HL-60 (cell line): ENCODE measurements at regions not wholly inside any gene's neighbourhood (a gene's known extent, or its start where the extent isn't known, plus 50 kb on each side); places are given as distances from the start of the nearest gene placed in this dataset.

Experiments
- DNase-seq, 2 experiments: peaks; one replicate each; pipeline ENCODE4 v3.0.0-alpha.2; 2010 to 2020; ENCODE audit warnings: low read depth in 1 of 2, low spot score in 1 of 2
- H3K27ac ChIP-seq: fragments of 250-450 bp; sonication (Bioruptor Pico); replicated peaks from 2 replicates; pipeline ENCODE4 v1.5.1; 2020; ENCODE audit warnings: mild to moderate bottlenecking, moderate library complexity
- H3K27me3 ChIP-seq: fragments of 250-450 bp; sonication (Bioruptor Pico); 2 replicates; pipeline ENCODE4 v1.5.1; 2021; ENCODE audit warnings: mild to moderate bottlenecking, moderate library complexity; ENCODE audit not compliant: insufficient read depth, poor library complexity, severe bottlenecking
- H3K4me3 ChIP-seq: replicated peaks from 2 replicates; pipeline ENCODE4 v1.5.1; 2011; ENCODE audit warnings: mild to moderate bottlenecking, control low read depth, low read length; ENCODE audit not compliant: insufficient read depth
- CTCF ChIP-seq: IDR thresholded peaks from one replicate; pipeline ENCODE4 v1.5.1; 2011; ENCODE audit warnings: low read length, control low read depth, inconsistent platforms; ENCODE audit not compliant: insufficient read depth
- GABPA ChIP-seq: IDR thresholded peaks from 2 replicates; pipeline ENCODE4 v1.6.1; 2012; ENCODE audit warnings: low read depth
- POLR2AphosphoS5 ChIP-seq: IDR thresholded peaks from 2 replicates; pipeline ENCODE4 v1.6.1; 2012; ENCODE audit warnings: low read depth
- REST ChIP-seq: IDR thresholded peaks from 2 replicates; pipeline ENCODE4 v1.6.1; 2012; ENCODE audit warnings: low read depth; ENCODE audit not compliant: insufficient replicate concordance
- SPI1 ChIP-seq: IDR thresholded peaks from 2 replicates; pipeline ENCODE4 v1.6.1; 2012; ENCODE audit warnings: low read depth, mild to moderate bottlenecking, borderline replicate concordance

- Histone ChIP-seq H3K27ac (no peak overlapping the region), H3K27me3 (no peaks in the 10 kb centered on the region), H3K4me3 (no peak overlapping the region)
- TF ChIP-seq REST (no peak), SPI1 (no peak), POLR2AphosphoS5 (no peak)
- DNase-seq = no peak
These were observed 131.4 kb downstream of the RPAP3 start for GRCh38 chr12:47574252-47575021.

- Histone ChIP-seq H3K4me3 (no peak overlapping the region), H3K27ac (no peak overlapping the region), H3K27me3 (no peaks in the 10 kb centered on the region)
- TF ChIP-seq POLR2AphosphoS5 (no peak), CTCF (no peak), GABPA (no peak), REST (no peak), SPI1 (no peak)
- DNase-seq = no peak
These were observed 132.6 kb downstream of the RPAP3 start for GRCh38 chr12:47573146-47573659.

- Histone ChIP-seq H3K27me3 (no peaks in the 10 kb centered on the region), H3K27ac (no peak overlapping the region), H3K4me3 (no peak overlapping the region)
- TF ChIP-seq SPI1 (no peak), GABPA (no peak), REST (no peak), POLR2AphosphoS5 (no peak)
- no peak for DNase-seq
These were observed 135.7 kb downstream of the RPAP3 start for GRCh38 chr12:47570151-47570550.

GRCh38 chr12:47562201-47562600, 143.6 kb downstream of the RPAP3 start:
- TF ChIP-seq POLR2AphosphoS5 (no peak), CTCF (no peak), GABPA (no peak), SPI1 (no peak), REST (no peak)
- Histone ChIP-seq H3K27ac (no peak overlapping the region; the same call in 1 of the 2 replicates), H3K27me3 (no peaks in the 10 kb centered on the region), H3K4me3 (no peak overlapping the region)
- no peak for DNase-seq
